IPS DF 19.7 (cell line): ENCODE measurements at regions not wholly inside any gene's neighbourhood (a gene's known extent, or its start where the extent isn't known, plus 50 kb on each side); places are given as distances from the start of the nearest gene placed in this dataset.

Experiments
- DNase-seq: peaks from one replicate; pipeline ENCODE4 v3.0.0-alpha.2; 2013; ENCODE audit warnings: low read depth, low spot score

- DNase-seq, result no peak
These were observed 133.4 kb upstream of the MYCN start for GRCh38 chr2:15806801-15807417.

- no peak for DNase-seq
These were observed 132.7 kb upstream of the MYCN start for GRCh38 chr2:15807418-15808203.

- DNase-seq, result no peak
These were observed 132.0 kb upstream of the MYCN start for GRCh38 chr2:15808204-15808910.

GRCh38 chr2:15808944-15809343 lies 131.4 kb upstream of the MYCN start:
- DNase-seq, result no peak

GRCh38 chr2:15809404-15809803 lies 130.9 kb upstream of the MYCN start:
- no peak for DNase-seq

GRCh38 chr2:15810477-15811150 lies 129.7 kb upstream of the MYCN start:
- DNase-seq, result no peak

GRCh38 chr2:15811367-15811766 lies 129.0 kb upstream of the MYCN start:
- DNase-seq, result no peak

GRCh38 chr2:15812187-15812780 lies 128.1 kb upstream of the MYCN start:
- no peak for DNase-seq

- DNase-seq, result no peak
These were observed 126.7 kb upstream of the MYCN start for GRCh38 chr2:15813481-15814266.

- DNase-seq, result no peak
These were observed 125.9 kb upstream of the MYCN start for GRCh38 chr2:15814403-15814802.

- DNase-seq, result no peak
These were observed 125.4 kb upstream of the MYCN start for GRCh38 chr2:15814946-15815345.

GRCh38 chr2:15816226-15816625 lies 124.1 kb upstream of the MYCN start:
- no peak for DNase-seq

- no peak for DNase-seq
These were observed 123.5 kb upstream of the MYCN start for GRCh38 chr2:15816674-15817406.

GRCh38 chr2:15817748-15818147 lies 122.6 kb upstream of the MYCN start:
- DNase-seq, result no peak

GRCh38 chr2:15818318-15818753 lies 122.0 kb upstream of the MYCN start:
- no peak for DNase-seq

- no peak for DNase-seq
These were observed 121.5 kb upstream of the MYCN start for GRCh38 chr2:15818881-15819280.

- no peak for DNase-seq
These were observed 120.6 kb upstream of the MYCN start for GRCh38 chr2:15819562-15820256.

- DNase-seq, result no peak
These were observed 120.1 kb upstream of the MYCN start for GRCh38 chr2:15820257-15820566.

GRCh38 chr2:15820927-15821326 lies 119.4 kb upstream of the MYCN start:
- no peak for DNase-seq
